HG02610 (cell line): ENCODE measurements at regions not wholly inside any gene's neighbourhood (a gene's known extent, or its start where the extent isn't known, plus 50 kb on each side); places are given as distances from the start of the nearest gene placed in this dataset.

Experiments
- ATAC-seq: cut with Tn5 transposase; IDR thresholded peaks from one replicate; pipeline ENCODE4 v1.9.1; 2021; ENCODE audit warnings: mild to moderate bottlenecking, moderate library complexity; ENCODE audit not compliant: unreplicated experiment

DNA sequence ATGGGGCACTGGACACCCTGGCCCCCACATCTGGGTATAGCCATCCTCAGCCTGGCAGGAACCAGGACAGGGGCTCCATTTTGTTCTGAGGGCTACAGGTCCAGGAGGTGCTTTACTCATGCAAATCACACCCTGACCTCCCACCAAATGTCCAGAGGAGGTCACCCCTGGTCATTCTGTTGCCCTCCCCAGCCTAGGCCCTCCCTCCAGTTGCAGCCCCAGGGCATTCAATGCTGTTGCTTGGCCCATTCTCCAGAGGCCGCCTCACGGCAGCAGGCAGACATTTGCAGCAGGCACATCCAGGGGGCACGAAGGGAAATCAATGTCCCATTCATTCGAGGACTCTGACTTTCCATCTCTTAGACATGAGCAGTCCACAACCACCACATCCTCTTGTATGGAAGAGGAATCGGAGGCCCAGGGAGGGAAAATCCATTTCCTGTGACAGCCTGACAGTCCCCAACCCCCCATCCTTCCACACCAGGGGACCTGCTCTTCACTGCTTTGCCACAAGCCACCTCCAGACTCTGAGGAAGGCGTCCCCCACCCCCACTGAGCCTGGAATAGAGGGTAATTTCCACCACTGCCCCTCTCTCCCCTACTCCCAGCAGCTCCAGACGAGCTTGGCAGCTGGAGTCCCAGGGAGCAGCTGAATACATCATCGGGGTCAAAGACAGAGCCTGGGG is 76.2 kb upstream of the UNC5B start:
- ATAC-seq: no peak

DNA sequence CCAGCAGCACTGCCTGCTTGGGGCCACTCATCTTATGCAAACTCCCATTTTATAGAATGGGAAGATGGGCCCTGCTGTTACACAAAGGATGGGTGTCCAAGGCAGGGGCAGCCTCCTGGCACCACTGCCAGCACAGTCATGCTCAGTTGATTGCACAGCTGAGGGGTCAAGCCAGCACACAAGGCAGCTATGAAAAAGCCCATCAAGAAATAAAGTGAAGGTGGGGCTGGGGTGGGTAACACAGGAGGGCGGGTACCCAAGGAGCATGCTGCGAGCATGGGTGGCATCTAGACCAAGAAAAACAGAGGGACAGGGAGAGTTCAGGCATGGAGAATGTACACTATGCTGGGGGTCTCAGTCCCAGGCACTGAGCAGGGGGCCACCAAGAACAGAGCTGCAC is 74.7 kb upstream of the UNC5B start:
- no peak for ATAC-seq

DNA sequence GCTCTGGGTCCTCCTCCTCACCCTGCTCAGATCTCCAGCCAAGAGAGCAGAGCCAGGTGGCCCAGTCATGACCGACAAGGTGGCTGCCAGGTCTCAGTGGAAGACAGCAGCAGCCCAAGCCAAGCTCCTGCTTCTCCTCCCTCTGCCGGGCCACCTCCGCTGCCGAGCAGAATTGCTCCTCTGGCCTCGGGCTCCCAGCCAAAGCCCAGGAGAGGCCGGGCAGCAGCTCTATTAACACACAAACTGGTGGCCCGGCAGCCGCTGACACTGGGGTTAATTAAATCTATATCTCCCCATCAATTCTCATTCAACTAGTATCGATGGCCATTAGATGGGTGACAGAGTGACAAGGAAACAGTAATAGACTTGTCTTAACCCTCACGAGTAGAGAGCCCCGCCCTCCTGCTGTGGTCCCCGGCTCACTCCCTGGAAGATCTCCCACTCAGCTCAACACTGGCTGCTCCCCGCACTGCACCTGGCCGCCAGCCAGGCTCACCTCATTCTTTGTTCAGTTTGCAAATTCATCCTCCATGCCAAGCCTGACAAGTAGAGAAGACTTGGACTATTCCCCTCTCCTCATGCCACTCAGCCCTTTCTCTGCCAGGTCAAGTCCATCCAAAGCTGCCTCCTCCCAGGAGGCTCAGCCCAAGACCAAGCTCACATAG is 74.1 kb upstream of the UNC5B start:
- ATAC-seq: no peak

DNA sequence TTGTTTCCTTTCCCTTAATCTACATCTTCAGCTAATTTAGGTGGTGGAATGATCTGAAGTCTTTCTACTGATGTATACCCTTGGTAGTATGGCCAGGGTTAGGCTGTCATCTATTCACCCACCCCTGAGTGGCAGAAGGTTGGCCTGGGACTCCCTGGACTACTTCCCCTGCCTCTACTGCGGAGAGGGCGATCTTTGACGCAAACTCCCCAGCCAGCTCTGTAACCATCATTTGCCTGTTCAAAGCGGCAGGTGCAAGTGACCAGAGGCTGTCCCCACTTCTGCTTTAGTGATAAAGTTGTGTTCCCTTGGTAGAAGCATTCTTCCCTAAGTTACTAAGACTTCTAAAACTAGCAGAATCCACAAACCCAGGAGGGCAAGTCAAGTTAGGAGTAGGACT is 70.8 kb upstream of the UNC5B start:
- no peak for ATAC-seq

DNA sequence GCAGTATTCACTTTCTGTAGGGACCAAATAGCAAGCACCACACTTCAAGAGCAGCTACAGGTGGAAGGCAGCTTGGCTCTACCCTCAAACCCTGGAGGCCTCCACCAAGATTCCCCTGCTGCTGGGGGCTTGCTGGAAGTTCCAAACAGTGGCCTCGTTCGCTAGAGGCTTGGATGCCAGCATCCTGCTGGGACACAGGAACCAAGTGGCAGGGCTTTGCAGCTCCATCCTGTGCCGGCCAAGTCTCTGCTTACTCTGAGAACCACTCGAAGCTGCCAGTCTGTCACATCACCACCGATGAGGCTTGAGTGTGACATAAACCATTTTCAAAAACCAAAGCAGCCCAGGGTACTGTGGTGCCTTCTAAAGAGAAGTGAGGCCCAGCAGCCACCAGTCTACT is 69.2 kb upstream of the UNC5B start:
- ATAC-seq: no peak

DNA sequence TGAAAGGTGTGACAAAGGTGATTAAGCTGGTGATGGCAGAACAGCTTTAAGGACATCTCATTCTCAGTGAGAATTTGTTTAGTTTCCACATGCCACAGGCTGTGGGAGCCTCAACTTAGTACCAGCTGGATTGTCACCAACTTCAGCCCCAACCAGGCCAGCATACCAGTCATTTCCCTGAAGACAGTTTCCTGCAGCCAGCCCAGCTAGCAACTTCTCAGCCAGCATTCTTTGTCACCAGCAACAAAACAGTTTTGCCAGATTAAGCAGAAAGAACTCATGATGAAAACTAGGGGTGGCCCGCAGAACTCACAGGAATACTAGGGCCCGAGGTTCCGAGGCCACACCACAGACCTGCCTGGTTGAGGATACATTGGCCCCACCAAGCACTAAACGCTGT is 68.8 kb upstream of the UNC5B start:
- ATAC-seq: no peak

DNA sequence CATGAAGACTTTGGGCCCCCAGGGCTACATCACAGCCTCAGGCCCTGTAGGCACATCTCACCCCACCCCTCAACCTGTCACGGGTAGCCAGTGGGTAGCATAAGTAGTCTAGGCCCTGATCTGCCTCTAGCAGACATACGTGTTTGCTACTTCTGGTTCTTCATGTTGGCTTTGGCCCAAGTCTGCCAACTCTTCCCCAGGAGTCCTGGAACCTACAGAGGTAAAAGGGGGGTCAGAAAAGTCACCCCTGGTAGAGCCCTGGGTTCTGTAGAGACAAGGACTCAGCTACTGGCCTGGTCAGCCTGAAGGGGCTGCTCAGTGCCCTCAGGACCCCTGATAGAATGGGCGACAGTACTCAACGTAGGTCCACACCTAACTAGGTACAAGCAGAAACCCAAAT is 67.5 kb upstream of the UNC5B start:
- ATAC-seq: no peak

DNA sequence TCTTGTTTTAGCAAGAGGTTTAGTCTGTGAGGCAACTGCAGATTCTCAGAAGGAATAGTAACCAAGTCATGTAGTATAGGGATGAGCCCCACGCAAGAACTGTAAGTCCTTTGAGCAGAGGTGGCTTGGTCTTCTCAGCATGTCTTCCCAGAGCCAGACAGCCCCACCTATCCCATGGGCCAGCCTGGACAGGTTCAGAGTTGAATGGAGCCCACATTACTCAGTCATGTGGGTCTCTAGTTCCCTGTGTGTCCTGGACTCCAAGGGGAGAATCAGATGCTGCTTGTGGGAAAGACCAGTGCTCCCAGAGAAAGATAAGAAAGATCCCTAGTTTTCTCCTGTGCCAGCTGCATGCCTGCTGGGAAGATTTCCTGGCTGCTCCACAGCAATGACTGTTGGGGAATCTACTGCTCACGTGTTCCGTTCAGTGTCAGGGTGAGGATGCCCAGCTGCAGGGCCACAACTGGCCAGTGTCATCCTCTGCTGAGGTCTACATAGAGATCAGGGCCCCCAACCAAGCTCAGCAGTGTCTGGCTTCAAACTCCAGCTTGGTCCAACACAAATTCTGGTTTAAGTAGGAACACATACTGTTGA is 66.9 kb upstream of the UNC5B start:
- no peak for ATAC-seq

DNA sequence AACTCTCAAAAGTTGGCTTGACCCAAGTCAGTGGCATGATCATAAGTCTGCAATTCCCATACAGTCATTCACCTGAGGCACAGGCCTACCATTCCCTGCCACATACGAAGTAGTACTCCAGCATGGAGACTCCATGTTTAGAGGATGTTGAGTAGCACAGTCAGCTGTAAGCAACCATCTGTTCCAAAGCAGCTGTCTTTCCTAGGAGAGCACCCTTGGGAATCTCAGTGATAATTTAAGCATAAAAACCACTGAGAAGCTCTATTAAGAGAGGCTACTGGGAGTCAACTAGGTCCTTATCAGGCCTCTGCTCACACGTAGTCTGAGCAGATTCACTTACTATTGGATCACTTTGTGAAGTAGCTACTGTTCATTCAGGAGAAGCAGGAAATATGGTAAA is 61.6 kb upstream of the UNC5B start:
- ATAC-seq: no peak

DNA sequence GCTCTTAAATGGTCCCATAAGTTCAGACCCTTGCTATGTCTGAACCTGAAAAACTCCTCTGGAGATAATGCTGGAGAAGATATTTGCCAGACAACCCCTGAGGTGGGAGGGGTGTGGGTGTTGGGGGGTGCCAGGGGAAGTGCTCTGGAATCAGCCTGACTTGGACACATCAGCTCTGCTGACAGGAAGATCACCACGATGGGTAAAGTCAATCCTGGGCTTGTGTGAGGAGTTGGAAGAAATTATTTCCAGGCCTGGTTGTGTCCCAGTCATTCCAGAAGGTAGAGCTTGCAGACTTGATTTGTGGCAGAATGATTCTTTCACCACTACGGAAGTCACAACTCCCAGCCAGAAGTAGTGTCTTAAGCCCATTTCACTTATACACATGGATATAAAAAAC is 60.3 kb upstream of the UNC5B start:
- no peak for ATAC-seq

DNA sequence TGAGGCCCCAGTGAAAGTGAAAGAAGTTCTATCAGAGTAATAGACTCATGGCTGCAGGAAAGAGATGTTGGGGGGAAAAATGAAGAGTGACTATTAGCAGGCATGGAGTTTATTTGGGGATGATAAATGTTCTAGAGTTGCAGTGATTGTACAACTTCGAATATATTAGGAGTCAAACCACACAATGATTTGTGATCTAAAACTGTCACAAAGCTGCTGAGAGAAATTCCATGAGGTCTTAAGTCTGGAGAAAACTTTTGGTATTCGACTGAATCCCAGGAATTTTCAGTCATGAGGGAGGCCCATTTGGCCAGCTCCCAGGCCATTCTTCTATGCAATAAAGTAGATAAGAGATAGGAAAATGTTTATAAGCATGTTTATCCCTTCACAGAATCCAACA is 55.9 kb upstream of the UNC5B start:
- no peak for ATAC-seq

DNA sequence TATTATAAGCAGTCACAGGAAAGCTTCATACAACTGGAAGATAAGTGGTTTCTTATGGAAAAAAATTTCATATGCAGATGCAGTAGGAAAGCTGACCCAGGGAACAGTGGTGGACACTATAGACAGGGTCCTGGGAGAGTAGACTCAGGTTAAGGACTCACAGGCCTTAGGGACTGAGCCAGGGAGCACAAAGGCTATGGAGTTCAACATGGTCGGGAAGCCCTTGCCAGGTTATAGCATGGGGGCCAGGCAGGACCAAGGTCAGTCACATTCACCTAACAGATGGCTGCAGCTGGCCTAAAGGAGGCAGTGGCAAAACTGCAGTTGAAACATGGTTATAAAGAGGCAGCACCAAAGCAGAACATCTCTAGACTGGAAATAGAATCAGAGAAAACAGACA is 54.9 kb upstream of the UNC5B start:
- ATAC-seq: no peak

DNA sequence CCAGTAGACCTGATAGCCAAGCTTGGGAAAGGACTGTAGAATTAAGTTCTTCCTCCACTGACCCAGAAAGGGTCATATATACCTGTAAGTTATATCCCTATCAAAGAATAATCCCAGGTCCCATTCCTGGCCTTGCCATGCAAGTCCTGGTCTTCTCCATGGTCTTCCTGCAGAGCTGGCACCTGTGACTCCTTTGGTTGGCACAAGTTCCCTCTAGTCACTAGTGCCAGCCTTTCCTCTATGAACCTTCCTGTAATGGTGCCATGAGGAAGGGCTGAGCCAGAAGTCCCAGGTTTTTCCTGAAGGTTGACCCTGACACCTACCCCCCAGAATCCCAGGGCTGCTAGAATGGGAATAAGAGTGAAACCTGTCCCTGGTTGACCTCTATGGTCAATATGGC is 54.1 kb upstream of the UNC5B start:
- no peak for ATAC-seq

DNA sequence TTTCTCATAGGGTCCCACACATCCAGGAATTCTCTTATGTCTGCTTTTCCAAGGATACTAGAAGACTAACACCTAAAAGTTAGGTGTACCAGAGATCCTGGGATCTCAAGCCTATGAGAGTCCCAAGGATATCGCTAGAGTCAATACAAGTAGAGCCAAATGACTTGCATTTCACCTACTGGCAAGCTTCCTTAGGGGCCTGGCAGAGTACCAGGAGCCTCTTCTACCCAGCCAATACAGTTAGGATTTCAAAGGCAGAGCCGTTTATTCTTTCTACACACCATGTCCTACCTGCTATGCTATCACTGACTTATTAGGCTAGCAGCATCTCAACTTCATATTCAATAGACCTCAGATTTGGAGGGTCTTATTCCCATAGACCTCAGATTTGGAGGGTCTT is 53.5 kb upstream of the UNC5B start:
- no peak for ATAC-seq

DNA sequence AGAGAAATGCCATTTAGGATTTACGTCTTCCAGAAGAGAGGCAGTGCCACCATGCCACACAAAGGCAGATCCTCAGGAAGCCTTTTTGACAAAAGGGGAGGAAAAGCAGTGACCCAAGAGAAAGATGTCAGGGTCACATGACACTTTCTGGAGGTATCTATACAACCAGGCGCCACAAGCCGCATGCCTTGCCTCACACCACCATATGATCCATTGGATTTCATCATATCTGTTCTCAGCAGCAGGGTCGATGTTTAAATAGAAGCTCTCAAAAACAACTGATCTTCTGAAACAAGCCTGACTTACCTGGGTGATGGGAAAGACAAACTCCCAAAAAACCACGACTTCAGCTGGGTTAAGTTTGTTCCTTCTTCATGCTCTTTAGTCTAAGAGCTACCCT is 52.5 kb upstream of the UNC5B start:
- ATAC-seq: no peak

DNA sequence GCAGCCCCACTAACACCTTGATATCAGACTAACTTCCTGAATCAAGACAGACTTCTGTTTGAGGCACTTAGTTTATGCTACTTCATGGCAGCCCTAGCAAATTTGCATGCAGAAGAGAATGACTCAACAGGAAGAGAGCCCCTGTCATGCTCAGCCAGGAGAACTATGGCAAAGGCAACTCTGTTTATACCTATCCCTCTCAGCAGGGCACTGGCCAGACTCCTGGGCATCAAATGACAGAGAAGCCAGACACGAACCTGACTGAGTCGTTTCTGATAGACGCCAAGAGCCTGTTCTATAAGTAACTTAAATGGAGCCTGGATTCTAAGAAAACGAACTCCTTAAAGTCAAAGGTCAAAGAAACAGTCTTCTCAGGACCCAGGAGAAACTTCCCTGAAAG is 50.9 kb upstream of the UNC5B start:
- ATAC-seq: no peak
